Uterus (tissue), 2 donors: ENCODE measurements at regions not wholly inside any gene's neighbourhood (a gene's known extent, or its start where the extent isn't known, plus 50 kb on each side); places are given as distances from the start of the nearest gene placed in this dataset.

Source experiments
- POLR2A ChIP-seq, 2 donors: fragments of 450-650 bp; IDR thresholded peaks; one replicate each; pipeline ENCODE4 v1.6.1; 2016; ENCODE audit warnings: antibody characterized with exemption in 2 of 2, mild to moderate bottlenecking in 1 of 2, moderate library complexity in 1 of 2
- TF ChIP-seq, protein P1 (sequence below), 4 experiments: fragments of 200-600 bp in 2 of 4; fragments of 450-650 bp in 2 of 4; sonication (generic) in 2 of 4; IDR thresholded peaks; one replicate each; pipeline ENCODE4 v1.5.1; 2016 to 2019; ENCODE audit warnings: antibody characterized with exemption in 4 of 4, mild to moderate bottlenecking in 2 of 4, moderate library complexity in 1 of 4

GRCh38 chr3:30082652-30083051 is 523.7 kb upstream of the TGFBR2 start:
- TF ChIP-seq, protein P1, sequence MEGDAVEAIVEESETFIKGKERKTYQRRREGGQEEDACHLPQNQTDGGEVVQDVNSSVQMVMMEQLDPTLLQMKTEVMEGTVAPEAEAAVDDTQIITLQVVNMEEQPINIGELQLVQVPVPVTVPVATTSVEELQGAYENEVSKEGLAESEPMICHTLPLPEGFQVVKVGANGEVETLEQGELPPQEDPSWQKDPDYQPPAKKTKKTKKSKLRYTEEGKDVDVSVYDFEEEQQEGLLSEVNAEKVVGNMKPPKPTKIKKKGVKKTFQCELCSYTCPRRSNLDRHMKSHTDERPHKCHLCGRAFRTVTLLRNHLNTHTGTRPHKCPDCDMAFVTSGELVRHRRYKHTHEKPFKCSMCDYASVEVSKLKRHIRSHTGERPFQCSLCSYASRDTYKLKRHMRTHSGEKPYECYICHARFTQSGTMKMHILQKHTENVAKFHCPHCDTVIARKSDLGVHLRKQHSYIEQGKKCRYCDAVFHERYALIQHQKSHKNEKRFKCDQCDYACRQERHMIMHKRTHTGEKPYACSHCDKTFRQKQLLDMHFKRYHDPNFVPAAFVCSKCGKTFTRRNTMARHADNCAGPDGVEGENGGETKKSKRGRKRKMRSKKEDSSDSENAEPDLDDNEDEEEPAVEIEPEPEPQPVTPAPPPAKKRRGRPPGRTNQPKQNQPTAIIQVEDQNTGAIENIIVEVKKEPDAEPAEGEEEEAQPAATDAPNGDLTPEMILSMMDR (IDR thresholded peaks at IDR 0.05), result no peak
- TF ChIP-seq POLR2A (IDR thresholded peaks at IDR 0.05), result no peak
